ENCODE measurements at regions not wholly inside any gene's neighbourhood (a gene's known extent, or its start where the extent isn't known, plus 50 kb on each side); places are given as distances from the start of the nearest gene placed in this dataset.

DNA sequence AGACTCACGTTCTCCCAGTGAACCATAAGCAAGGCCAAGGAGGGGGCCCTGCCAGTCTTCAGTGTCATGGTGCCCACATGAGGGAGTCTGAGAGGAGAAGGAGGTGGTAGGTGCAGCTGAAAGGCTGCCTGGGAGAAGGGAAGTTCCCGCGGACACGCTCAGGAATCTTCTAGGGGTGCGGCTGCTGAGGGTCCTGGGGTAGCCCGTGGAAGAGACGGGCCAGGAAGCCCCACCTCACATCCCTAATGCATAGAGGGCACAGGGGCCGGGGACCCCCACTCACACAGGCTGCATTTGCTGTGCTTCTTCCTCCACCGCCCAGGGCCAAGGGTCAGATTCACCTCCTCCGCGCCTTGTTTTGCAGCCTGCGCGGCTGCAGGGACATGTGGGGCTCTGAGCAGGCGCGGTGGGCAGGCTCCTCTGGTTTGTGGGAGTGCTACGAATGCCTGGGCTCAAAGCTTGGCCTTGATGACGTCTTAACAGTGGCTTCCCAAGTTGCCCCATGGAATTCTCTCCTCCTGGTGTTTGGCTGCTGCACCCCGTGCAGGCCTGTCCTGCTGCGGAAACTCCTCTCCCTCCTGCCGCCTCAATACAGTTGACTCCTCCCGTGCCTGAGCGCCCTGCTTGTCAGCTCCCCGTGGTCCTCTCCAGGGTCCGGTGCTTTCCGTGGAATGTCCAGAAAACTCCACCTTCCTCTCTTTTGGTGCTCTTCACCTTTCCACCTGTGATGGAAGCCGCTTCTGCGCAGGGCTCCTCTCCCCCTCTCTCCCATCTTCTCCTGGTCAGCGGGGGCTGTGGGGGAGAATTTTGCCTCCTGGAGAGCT is 95.7 kb downstream of the VAPA start:
- ATAC-seq (replicated peaks) (no peak), DNase-seq (no peak)
- no peaks in the 10 kb centered on the region for H3K9me3 Mint-ChIP-seq
- H3K36me3 Mint-ChIP-seq (ENCODE audit: insufficient read depth) = no peaks in the 10 kb centered on the region
- H3K4me1 Mint-ChIP-seq (ENCODE audit: low read depth in 2 of 2) = no peaks in the 10 kb centered on the region
- peaks cover 17 to 42% of the 10 kb centered on the region in 2 donors for H3K27me3 Mint-ChIP-seq
- H3K27ac Mint-ChIP-seq = no peak overlapping the region
- no peak overlapping the region for H3K4me3 Mint-ChIP-seq

DNA sequence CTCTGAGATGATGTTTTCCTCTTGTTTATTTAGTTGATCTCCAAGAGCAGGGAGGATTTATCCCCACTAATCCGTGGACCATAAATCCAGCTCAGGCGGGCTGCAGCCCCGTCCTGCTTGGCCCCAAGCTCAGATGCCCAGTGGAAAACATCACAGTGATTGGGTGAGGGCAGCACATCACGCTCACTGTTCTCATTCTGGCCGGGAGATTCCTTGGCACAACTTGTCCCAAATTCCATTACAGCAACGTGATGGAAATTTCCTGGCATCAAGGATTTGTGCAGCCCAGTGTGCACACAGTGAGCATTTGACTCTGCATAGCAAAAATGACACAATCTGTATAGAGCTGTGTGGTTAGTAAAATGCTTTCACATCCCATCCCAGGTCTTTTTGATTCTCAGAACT is 96.8 kb downstream of the VAPA start:
- no peaks in the 10 kb centered on the region for H3K4me1 Mint-ChIP-seq (ENCODE audit: low read depth in 2 of 2)
- H3K4me3 Mint-ChIP-seq = no peak overlapping the region
- DNase-seq (no peak), ATAC-seq (replicated peaks) (no peak)
- H3K27me3 Mint-ChIP-seq = peaks cover 17 to 42% of the 10 kb centered on the region in 2 donors
- no peaks in the 10 kb centered on the region for H3K9me3 Mint-ChIP-seq
- H3K27ac Mint-ChIP-seq = no peak overlapping the region
- no peaks in the 10 kb centered on the region for H3K36me3 Mint-ChIP-seq (ENCODE audit: insufficient read depth)

- H3K27ac Mint-ChIP-seq = no peak overlapping the region
- H3K4me3 Mint-ChIP-seq = no peak overlapping the region
- DNase-seq (no peak), ATAC-seq (replicated peaks) (no peak)
- peaks cover 17 to 42% of the 10 kb centered on the region in 2 donors for H3K27me3 Mint-ChIP-seq
- H3K9me3 Mint-ChIP-seq = no peaks in the 10 kb centered on the region
- H3K4me1 Mint-ChIP-seq (ENCODE audit: low read depth in 2 of 2) = no peaks in the 10 kb centered on the region
- H3K36me3 Mint-ChIP-seq (ENCODE audit: insufficient read depth) = no peaks in the 10 kb centered on the region
Observed at GRCh38 chr18:10011061-10011460, 97.2 kb downstream of the VAPA start.

GRCh38 chr18:10011751-10012150 is 97.9 kb downstream of the VAPA start:
- Mint-ChIP-seq H3K4me1 (ENCODE audit: low read depth in 2 of 2) (no peaks in the 10 kb centered on the region), H3K9me3 (no peaks in the 10 kb centered on the region), H3K36me3 (ENCODE audit: insufficient read depth) (no peaks in the 10 kb centered on the region), H3K4me3 (no peak overlapping the region), H3K27ac (no peak overlapping the region), H3K27me3 (peaks cover 17 to 35% of the 10 kb centered on the region in 2 donors)
- DNase-seq (no peak), ATAC-seq (replicated peaks) (no peak)

DNA sequence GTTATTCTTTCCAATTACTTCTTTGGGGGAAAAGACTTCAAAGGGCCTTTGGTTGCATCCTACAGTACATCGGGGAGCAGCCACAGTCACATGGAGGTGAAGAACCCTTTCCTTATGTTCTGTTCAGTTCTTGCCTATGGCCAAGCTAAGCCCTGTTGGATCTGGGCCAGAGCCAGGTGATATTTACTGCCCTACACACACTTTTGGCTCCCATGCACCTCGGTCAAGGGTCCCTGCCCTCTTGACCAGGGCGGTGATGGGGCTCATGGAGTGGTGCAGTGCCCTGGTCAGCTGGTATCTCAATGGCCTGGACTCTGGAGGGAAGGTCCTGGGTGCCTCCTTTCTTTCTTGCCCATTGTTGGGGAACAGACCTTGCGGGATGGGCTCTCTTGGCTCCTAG is 98.7 kb downstream of the VAPA start:
- H3K27me3 Mint-ChIP-seq = peaks cover 22 to 37% of the 10 kb centered on the region in 2 donors
- no peak overlapping the region for H3K4me3 Mint-ChIP-seq
- no peak overlapping the region for H3K27ac Mint-ChIP-seq
- H3K36me3 Mint-ChIP-seq (ENCODE audit: insufficient read depth) = no peaks in the 10 kb centered on the region
- H3K4me1 Mint-ChIP-seq (ENCODE audit: low read depth in 2 of 2) = no peaks in the 10 kb centered on the region
- DNase-seq (no peak), ATAC-seq (replicated peaks) (no peak)
- no peaks in the 10 kb centered on the region for H3K9me3 Mint-ChIP-seq

- DNase-seq (no peak), ATAC-seq (replicated peaks) (no peak)
- no peaks in the 10 kb centered on the region for H3K9me3 Mint-ChIP-seq
- H3K4me1 Mint-ChIP-seq (ENCODE audit: low read depth in 2 of 2) = no peaks in the 10 kb centered on the region
- no peaks in the 10 kb centered on the region for H3K36me3 Mint-ChIP-seq (ENCODE audit: insufficient read depth)
- H3K27me3 Mint-ChIP-seq = peaks cover 24 to 35% of the 10 kb centered on the region in 2 donors
- no peak overlapping the region for H3K4me3 Mint-ChIP-seq
- no peak overlapping the region for H3K27ac Mint-ChIP-seq
Observed at GRCh38 chr18:10013621-10014543, 100.1 kb downstream of the VAPA start.

DNA sequence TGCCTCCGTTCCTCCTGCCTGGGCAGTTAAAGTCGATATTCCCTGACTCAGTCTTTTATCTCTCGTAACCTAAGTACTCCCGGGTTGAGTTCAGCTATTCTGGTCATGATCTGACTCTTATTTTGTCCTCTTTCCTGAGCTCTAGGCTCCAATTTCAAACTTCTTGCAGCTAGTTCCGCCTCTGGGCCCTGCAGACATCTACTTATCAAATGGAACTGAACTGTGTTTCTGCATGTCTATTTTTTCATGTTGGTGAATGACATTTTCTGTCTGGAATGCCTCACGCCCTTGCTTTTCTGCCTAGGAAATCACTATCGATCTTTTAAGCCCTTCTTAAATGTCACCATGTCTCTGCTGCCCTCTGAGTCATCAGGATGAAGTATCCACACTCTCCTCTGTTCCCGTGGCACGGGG is 101.5 kb downstream of the VAPA start:
- no peak for ATAC-seq (replicated peaks)

DNA sequence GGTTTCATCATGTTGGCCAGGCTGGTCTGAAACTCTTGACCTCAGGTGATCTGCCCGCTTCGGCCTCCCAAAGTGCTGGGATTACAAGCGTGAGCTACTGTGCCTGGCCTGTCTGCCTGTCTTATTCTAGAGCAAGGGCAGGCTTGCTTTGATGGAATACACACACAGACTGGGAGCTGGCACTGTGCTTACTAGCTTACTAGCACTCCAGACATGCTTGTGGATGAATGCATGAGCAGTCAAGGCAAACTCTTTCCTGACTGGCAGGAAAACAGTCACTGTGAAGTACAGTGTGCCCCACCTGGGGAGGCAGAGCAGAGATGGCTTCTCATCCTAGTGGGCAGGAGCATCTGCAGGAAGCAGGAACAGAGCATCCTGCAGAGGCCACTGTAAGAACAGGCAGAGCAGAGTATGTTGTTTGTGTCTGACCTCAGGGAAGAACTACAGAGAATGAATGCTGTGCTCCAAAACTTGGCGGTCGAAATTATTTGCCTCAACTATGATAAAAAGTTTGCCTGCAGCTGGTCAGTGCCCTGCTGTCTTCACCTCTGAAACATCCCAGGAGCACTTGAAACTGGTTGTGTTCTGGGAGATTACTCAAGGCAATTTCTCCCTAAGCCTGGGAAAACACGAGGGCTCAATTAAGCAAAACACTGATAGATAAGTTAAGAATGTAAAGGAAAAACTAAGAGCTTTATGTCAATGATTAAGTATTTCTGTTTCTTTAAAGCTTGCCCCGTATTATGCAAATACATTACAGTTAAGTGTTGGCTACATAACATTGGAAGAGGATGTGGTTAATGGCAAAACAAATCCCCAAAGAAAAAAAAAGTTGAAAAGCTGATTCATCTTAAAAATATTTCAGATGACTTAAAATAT is 102.4 kb downstream of the VAPA start:
- Mint-ChIP-seq H3K27me3 (peaks cover 16 to 20% of the 10 kb centered on the region in 2 donors), H3K4me1 (ENCODE audit: low read depth in 2 of 2) (no peaks in the 10 kb centered on the region), H3K27ac (no peak overlapping the region), H3K9me3 (no peaks in the 10 kb centered on the region), H3K36me3 (ENCODE audit: insufficient read depth) (no peaks in the 10 kb centered on the region), H3K4me3 (no peak overlapping the region)
- no peak for ATAC-seq (replicated peaks)
- no peak for DNase-seq

More for the DNA sequence above, 101.5 kb downstream of the VAPA start:
- H3K4me1 Mint-ChIP-seq (ENCODE audit: low read depth in 2 of 2) = no peaks in the 10 kb centered on the region
- no peak overlapping the region for H3K4me3 Mint-ChIP-seq
- H3K9me3 Mint-ChIP-seq = no peaks in the 10 kb centered on the region
- no peak overlapping the region for H3K27ac Mint-ChIP-seq
- no peak for DNase-seq
- peaks cover 16 to 21% of the 10 kb centered on the region in 2 donors for H3K27me3 Mint-ChIP-seq
- no peaks in the 10 kb centered on the region for H3K36me3 Mint-ChIP-seq (ENCODE audit: insufficient read depth)

DNA sequence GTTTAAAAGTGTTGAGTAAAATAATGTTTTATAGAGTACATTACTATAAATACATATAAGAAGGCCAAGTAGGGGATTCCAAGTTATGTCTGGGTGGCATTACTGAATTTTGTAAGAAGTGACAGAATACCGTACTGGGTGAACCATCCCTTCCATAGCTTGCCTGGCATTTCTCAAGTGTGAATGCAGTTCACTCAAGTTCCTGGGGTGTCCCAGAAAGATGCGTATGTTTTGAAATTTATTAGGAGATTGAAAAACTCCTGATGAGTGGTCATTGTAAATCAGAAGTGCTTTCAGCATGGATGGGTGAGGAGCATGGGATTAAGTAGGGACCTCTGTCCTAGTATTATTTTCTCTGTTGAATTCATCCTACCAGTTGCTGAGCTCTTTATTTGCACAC is 103.2 kb downstream of the VAPA start:
- Mint-ChIP-seq H3K9me3 (no peaks in the 10 kb centered on the region), H3K27ac (no peak overlapping the region), H3K27me3 (peaks cover 18 to 20% of the 10 kb centered on the region in 2 donors), H3K36me3 (ENCODE audit: insufficient read depth) (no peaks in the 10 kb centered on the region), H3K4me3 (no peak overlapping the region), H3K4me1 (ENCODE audit: low read depth in 2 of 2) (no peaks in the 10 kb centered on the region)
- no peak for DNase-seq
- ATAC-seq (replicated peaks) = no peak

DNA sequence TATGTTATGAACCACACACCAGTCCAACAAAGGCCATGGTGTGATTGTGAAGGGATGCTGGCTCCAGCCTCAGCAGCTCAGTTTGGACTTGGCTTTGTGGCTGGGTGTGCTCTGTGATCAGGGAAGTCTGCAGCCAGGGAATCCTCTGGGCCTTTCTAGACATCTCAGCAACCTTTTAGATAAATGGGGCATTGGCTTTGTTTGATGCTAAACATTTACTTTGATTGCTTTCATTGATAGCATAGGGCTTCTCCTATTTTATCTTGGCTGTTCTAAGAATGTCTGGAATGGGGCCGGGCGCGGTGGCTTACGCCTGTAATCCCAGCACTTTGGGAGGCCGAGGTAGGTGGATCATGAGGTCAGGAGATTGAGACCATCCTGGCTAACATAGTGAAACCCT is 104.5 kb downstream of the VAPA start:
- DNase-seq (no peak), ATAC-seq (replicated peaks) (no peak)
- no peak overlapping the region for H3K4me3 Mint-ChIP-seq
- H3K4me1 Mint-ChIP-seq (ENCODE audit: low read depth in 2 of 2) = no peaks in the 10 kb centered on the region
- no peaks in the 10 kb centered on the region for H3K36me3 Mint-ChIP-seq (ENCODE audit: insufficient read depth)
- H3K27ac Mint-ChIP-seq = no peak overlapping the region
- peaks cover 19 to 25% of the 10 kb centered on the region in 2 donors for H3K27me3 Mint-ChIP-seq
- no peaks in the 10 kb centered on the region for H3K9me3 Mint-ChIP-seq

- Mint-ChIP-seq H3K4me3 (no peak overlapping the region), H3K27me3 (peaks cover 21 to 24% of the 10 kb centered on the region in 2 donors), H3K36me3 (ENCODE audit: insufficient read depth) (no peaks in the 10 kb centered on the region), H3K4me1 (ENCODE audit: low read depth in 2 of 2) (no peaks in the 10 kb centered on the region), H3K27ac (no peak overlapping the region), H3K9me3 (no peaks in the 10 kb centered on the region)
- no peak for DNase-seq
- no peak for ATAC-seq (replicated peaks)
Observed at GRCh38 chr18:10020171-10020570, 106.4 kb downstream of the VAPA start.

DNA sequence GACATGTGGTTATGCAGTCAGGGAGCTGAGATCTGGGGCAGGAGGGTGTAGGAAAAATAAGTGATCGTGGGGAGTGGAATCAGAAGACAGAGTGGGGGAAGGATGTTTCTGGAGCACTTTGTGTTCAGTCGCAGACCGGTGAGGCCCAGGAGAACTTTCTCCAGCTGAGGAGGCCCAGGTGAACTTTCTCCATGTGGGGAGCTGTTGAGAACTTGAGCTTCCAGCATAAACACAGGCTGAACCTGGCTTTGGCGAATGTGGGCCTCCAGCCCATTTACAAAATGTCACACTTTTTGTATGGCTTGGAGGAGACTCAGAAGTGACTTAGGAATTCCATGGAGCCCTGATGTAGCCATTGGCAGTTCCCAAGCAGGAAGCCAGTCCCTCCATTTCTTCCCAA is 108.5 kb downstream of the VAPA start:
- H3K9me3 Mint-ChIP-seq = no peaks in the 10 kb centered on the region
- H3K27me3 Mint-ChIP-seq = peaks cover 15 to 21% of the 10 kb centered on the region in 2 donors
- no peak for ATAC-seq (replicated peaks)
- no peak for DNase-seq
- H3K27ac Mint-ChIP-seq = peak overlapping the region in 1 of 2 donors; percentile 26
- H3K4me3 Mint-ChIP-seq = no peak overlapping the region
- H3K36me3 Mint-ChIP-seq (ENCODE audit: insufficient read depth) = no peaks in the 10 kb centered on the region
- no peaks in the 10 kb centered on the region for H3K4me1 Mint-ChIP-seq (ENCODE audit: low read depth in 2 of 2)
